ENCODE measurements at regions not wholly inside any gene's neighbourhood (a gene's known extent, or its start where the extent isn't known, plus 50 kb on each side); places are given as distances from the start of the nearest gene placed in this dataset.

GRCh38 chr10:4130685-4131084 is 345.7 kb upstream of the KLF6 start:
- H3K4me3 ChIP-seq (ENCODE audit: insufficient read depth, low read length, poor library complexity, severe bottlenecking): no peak overlapping the region
- H4K20me1 ChIP-seq (ENCODE audit: low read depth, low read length): no peaks in the 10 kb centered on the region
- no peak overlapping the region for H3K4me2 ChIP-seq (ENCODE audit: low read depth, low read length, poor library complexity, severe bottlenecking)
- no peaks in the 10 kb centered on the region for H3K27me3 ChIP-seq (ENCODE audit: low read length)
- no peak for TF ChIP-seq EZH2phosphoT487 (conservative IDR thresholded peaks at IDR 0.05; ENCODE audit: low read length)
- TF ChIP-seq CTCF (IDR thresholded peaks at IDR 0.05; ENCODE audit: insufficient read depth, low read length, poor library complexity, severe bottlenecking): no peak
- no peaks in the 10 kb centered on the region for H3K36me3 ChIP-seq (ENCODE audit: low read length)
- H3F3A ChIP-seq (ENCODE audit: insufficient read depth): no peaks in the 10 kb centered on the region
- H3K9ac ChIP-seq (ENCODE audit: low read length): no peak overlapping the region
- no peaks in the 10 kb centered on the region for H3K79me2 ChIP-seq (ENCODE audit: insufficient read depth, low read length)
- no peak overlapping the region for H2AFZ ChIP-seq (ENCODE audit: low read depth, low read length, severe bottlenecking)
- H3K27ac ChIP-seq (ENCODE audit: low read depth, low read length): no peak overlapping the region
- no peaks in the 10 kb centered on the region for H3K9me2 ChIP-seq (replicated peaks; ENCODE audit: insufficient read depth, low read length)
- H3K9me3 ChIP-seq (ENCODE audit: insufficient read depth, low read length): no peaks in the 10 kb centered on the region

- Histone ChIP-seq H2AFZ (ENCODE audit: low read depth, low read length, severe bottlenecking) (no peak overlapping the region), H3K79me2 (ENCODE audit: insufficient read depth, low read length) (no peaks in the 10 kb centered on the region), H4K20me1 (ENCODE audit: low read depth, low read length) (no peaks in the 10 kb centered on the region), H3K27me3 (ENCODE audit: low read length) (no peaks in the 10 kb centered on the region), H3K4me2 (ENCODE audit: low read depth, low read length, poor library complexity, severe bottlenecking) (no peak overlapping the region), H3F3A (ENCODE audit: insufficient read depth) (no peaks in the 10 kb centered on the region), H3K27ac (ENCODE audit: low read depth, low read length) (no peak overlapping the region), H3K9me2 (replicated peaks; ENCODE audit: insufficient read depth, low read length) (no peaks in the 10 kb centered on the region), H3K4me3 (ENCODE audit: insufficient read depth, low read length, poor library complexity, severe bottlenecking) (no peak overlapping the region), H3K9me3 (ENCODE audit: insufficient read depth, low read length) (no peaks in the 10 kb centered on the region), H3K36me3 (ENCODE audit: low read length) (no peaks in the 10 kb centered on the region), H3K9ac (ENCODE audit: low read length) (no peak overlapping the region)
- TF ChIP-seq EZH2phosphoT487 (conservative IDR thresholded peaks at IDR 0.05; ENCODE audit: low read length) (no peak), CTCF (IDR thresholded peaks at IDR 0.05; ENCODE audit: insufficient read depth, low read length, poor library complexity, severe bottlenecking) (no peak)
These were observed 345.0 kb upstream of the KLF6 start for GRCh38 chr10:4129866-4130477.

- Histone ChIP-seq H3K36me3 (ENCODE audit: low read length) (no peaks in the 10 kb centered on the region), H3K9ac (ENCODE audit: low read length) (no peak overlapping the region), H3K27ac (ENCODE audit: low read depth, low read length) (no peak overlapping the region), H3K9me2 (replicated peaks; ENCODE audit: insufficient read depth, low read length) (no peaks in the 10 kb centered on the region), H3K27me3 (ENCODE audit: low read length) (no peaks in the 10 kb centered on the region), H3K79me2 (ENCODE audit: insufficient read depth, low read length) (no peaks in the 10 kb centered on the region), H3F3A (ENCODE audit: insufficient read depth) (no peaks in the 10 kb centered on the region), H4K20me1 (ENCODE audit: low read depth, low read length) (no peaks in the 10 kb centered on the region), H3K9me3 (ENCODE audit: insufficient read depth, low read length) (no peaks in the 10 kb centered on the region), H2AFZ (ENCODE audit: low read depth, low read length, severe bottlenecking) (no peak overlapping the region), H3K4me2 (ENCODE audit: low read depth, low read length, poor library complexity, severe bottlenecking) (no peak overlapping the region), H3K4me3 (ENCODE audit: insufficient read depth, low read length, poor library complexity, severe bottlenecking) (no peak overlapping the region)
- TF ChIP-seq CTCF (IDR thresholded peaks at IDR 0.05; ENCODE audit: insufficient read depth, low read length, poor library complexity, severe bottlenecking): no peak
- no peak for TF ChIP-seq EZH2phosphoT487 (conservative IDR thresholded peaks at IDR 0.05; ENCODE audit: low read length)
These were observed 342.7 kb upstream of the KLF6 start for GRCh38 chr10:4127518-4128315.
